SIG-M5 treated with dmso at 0.1 percent for 504 hours (cell line): ENCODE measurements at regions not wholly inside any gene's neighbourhood (a gene's known extent, or its start where the extent isn't known, plus 50 kb on each side); places are given as distances from the start of the nearest gene placed in this dataset.

Experiments
- DNase-seq: peaks from one replicate; lab custom pipeline; 2025; ENCODE audit not compliant: unreplicated experiment; lab: John Stamatoyannopoulos, UW

DNA sequence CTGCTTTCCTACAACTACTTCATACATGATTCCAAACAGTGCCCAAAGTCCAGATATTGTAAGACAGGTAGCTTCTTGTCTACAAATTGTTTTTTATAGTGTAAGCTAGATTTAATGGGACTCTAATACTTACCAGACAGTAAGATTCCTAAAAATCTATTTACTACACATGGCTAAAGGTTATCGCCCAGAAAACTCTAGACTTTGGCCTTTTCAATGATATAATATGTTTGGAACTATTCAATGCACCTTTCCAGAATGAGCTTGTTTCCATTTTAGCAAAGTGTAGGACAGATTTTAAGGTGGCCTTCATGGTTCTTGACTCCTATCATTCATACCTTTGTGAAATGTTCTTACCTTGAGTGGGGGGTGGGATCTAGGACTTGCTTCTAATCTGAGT, 951.0 kb downstream of the SORCS1 start:
- DNase-seq = no peak

DNA sequence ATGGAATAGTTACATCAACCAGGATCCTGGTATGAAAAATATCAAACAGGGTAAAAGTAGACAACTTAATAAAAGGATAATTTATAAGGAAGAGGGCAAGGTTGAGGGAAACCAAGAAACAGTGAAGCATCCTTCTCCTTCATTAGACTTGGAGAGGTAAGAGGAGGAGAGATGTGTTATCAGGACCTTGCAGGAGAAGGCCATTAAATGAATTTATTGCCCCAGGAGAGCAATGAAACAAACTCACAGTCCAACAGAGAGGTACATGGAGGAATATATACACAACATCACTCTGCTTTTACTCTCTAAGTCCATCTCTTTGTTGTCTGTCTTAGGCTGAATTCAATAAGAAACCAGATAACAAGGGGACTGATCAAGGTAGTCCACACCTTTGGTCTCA, 966.2 kb downstream of the SORCS1 start:
- DNase-seq = no peak

DNA sequence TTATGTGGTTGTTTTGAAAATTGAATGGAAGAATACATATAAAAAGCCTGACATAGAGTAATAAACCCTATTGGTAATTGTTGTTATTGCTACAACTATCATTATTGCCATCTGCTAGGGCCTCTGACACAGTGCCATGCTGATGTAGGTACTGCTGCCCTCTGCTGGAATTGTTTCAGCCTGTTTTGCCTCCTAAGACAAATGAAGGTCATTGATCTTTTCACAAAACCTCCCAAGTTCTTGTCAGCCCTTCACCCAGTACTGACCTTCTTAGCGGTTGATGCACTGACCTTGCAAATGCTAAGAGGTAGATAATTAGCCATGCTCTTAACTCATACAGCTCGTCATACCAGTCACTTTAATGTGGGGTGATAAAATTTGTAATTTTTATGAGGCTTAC, 975.2 kb downstream of the SORCS1 start:
- peak; percentile 32 for DNase-seq

DNA sequence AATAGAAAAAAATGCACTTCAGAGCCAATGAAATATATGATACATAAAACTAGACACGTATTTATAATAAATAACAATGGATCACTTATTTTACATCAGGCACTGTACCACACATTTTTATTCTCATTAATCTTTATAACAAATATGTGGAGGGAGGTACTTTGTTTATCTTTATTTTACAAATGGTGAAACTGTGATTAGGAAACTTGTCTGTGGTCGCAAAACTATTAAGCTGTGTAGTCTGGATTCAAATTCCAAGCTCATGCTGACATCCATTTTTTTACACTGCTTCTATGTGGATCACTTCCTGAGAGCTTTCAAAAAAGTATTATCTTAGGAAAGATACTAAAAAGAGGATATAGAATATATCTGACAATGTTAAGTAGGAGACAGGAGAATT, 978.6 kb downstream of the SORCS1 start:
- no peak for DNase-seq

DNA sequence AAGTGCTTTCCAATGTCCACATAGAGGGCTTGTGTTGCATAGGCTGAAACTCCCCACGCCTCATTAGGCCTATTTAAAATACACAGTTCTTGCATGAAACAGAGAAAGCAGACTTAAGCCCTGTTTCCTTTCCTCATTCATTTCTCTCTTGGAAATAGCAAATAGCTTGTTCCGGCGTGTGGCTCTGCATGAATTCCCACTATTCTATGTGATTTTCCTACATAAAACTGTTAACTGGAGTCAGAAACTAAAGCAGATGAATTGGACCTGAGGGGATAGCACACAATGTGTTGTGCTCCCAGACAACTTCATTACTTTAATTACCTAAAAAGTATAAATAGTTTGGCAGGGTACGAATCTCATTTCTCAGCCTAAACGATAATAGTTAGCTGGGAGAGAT, 981.5 kb downstream of the SORCS1 start:
- no peak for DNase-seq

DNA sequence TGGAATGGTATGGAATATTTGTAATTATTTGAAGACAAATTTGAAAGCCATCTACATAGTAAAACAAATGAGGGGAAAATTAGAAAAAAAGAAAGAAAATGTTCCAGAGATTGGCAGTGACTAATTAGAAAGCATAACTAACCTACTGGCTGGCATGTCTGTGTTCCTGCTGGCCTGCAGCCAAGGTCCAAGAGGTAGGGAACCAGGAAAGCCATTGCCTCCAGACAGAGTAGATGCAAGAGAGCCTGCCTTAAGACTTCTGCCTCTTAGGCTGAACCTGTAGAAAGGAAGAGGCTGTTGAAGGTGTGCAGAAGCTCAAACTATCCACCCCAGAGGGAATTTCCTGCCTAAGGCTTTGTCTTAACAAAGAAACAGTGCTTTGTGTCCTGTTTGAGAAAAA, 982.0 kb downstream of the SORCS1 start:
- DNase-seq = no peak

DNA sequence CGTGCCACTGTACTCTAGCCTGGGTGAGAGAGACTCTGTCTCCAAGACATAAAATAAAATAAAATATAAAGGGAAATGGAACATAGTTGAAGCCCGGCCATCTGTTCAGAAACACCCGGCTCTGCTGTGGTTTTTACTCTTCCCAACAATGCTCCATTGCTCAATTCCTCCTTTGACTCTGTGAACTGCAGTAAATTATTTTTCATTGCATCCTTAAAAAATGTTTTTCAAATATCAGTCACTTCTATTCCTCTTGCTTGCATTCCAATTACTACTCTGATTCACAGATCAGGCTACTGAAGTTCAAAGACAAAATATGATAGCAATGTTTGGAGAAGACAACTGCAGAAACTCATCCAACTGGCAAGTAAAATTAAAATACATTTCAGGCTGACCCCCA, 983.0 kb downstream of the SORCS1 start:
- no peak for DNase-seq

DNA sequence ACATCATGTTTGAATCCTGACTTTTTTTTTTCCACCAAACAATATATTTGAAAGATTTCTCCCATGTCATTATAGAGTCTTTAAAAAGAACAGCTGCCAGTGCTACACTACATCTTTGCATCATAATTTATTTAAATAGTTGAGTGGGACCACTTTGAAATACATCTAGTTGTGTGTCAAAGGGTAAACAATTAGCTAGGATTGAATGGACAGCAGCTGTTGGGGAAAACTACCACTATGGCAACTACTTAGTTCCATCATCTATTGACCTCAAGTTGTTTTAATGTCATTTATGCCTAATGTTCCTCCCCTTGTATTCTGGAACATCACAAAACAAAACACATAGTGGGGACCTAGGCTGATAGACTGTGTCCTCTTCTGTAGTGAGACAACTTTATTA, 985.1 kb downstream of the SORCS1 start:
- no peak for DNase-seq

DNA sequence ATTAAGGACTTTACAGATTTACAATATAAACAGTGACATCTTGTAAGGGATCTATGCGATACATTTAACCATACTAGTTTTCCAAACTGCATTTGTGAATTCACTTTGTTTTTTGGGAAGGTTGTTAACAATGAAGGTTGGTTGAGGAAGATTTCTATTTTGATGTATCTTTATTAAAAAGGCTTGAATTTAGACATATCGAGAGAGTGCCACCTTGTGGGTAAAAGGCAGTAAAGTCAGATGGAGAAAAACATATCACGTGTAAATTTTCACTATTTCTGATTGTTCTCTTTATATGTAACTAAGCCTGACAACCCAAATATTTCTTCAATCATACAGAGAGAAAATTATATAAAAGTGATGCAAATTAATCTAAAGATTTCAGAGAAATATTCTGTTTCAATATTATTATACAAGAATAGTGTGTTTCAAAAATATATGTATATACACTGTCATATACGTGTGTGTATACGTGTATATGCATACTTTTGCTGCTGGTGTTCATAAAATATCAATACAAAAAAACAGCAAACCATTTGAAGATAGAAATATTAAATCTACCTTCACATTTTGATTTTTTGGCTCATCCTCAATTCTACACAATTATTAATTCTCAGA, 988.6 kb downstream of the SORCS1 start:
- peak; percentile 6 for DNase-seq

DNA sequence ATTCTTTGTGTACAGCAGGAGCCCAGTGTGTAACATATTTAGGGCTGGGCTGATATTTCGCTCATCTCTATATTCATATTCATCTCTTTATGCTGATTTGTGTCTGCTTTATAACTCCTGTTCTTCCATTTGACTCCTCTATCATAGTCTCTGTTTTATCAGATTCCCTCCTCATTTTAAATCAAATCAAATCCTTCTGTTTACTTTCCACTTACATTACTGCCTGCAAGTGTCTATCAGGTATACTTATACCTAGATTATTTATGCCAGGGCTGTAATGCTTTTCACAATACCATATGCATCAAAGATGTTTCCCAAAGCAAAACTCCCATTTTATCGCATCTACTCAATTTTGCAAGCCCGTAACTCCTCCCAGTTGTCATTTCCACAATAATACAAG, 990.7 kb downstream of the SORCS1 start:
- no peak for DNase-seq

DNA sequence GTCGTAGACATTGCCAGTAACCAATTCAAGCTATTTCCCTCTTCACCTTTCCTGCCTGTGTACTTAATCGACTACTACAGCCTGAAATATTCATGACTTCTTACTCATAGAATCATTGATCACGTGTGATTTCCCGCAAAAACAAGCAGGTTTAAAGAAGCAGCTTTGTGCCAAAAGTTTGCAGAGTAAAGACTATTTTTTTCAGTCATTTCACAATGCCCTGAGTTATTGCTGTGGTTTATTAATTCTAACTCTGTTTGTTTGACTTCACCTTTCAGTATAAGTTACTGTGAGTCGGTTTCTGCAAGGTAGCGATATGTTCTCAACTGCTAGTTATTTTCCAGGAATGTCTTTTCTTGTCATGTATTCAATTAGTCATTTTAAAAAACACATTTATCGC, 995.3 kb downstream of the SORCS1 start:
- no peak for DNase-seq

DNA sequence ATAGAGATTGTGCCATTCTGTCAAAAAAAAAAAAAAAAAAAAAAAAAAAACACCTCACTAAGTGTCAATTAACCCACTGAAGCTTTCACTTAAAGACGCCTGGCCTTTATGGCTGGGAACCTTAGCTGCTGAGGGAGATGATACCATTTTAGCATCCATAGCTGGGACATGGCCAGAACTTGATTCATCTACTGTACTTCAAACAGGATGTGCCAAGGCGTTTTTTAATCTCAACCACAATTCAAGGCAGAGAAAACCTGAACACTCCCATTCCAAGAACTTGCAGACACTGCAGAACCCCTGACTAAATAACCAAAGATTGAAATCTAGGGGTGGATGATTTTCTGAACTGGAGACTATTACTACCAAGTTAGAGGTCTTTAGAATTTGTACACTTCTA, 996.6 kb downstream of the SORCS1 start:
- no peak for DNase-seq

DNA sequence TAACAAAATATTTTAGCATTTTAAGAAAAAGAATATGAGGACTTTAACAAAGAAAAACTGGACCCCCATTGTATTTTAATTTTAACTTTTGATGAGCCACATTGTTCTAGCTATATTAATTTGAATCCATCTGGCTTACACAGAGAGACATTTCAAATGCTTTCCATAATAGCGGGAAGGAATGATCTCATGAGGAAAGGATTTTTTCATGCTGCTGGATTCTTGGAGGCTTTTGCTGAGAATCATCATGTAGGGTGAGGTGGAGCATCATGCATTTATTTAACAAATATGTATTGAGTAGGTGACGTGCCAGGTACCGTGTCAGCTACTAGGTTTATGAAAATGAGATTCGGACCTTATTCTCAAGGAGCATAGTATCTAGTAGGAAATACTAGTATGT, 1006.3 kb downstream of the SORCS1 start:
- no peak for DNase-seq

DNA sequence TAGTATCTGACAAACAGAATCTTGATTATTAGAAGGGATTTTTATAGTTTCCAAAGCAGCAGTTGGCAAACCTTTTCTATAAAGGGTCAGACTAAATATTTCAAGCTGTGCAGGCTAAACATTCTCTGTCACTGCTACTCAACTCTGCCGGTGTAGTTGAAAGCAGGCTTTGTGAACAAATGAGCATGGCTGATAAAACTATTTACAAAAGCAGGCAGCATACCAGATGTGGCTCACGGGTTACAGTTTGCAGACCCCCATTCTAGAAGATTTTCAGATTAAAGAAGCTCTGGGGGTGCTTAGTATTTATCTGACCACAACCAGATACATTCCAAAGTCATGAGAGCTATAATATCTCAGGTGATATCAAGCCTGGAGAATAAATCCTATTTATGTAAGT, 1017.5 kb downstream of the SORCS1 start:
- DNase-seq = no peak

DNA sequence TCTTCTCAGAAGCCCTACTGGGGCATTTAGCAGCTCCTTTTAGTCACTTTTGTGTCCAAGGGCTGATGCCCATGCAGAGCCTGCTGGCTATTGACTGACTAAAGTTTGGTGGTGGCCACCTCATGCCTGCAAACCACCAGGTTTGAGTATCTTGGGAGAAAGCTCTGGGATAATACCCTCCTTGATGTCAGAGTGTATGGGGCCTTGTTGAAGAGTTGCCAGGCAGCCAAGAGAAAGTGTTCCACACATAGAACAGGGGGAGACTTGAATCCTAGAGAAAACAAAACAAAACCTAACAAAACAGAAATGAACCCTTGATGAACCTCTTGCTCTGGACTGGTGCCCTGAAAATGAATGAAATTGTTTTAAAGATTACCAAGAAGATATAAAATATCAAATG, 1024.6 kb downstream of the SORCS1 start:
- no peak for DNase-seq

DNA sequence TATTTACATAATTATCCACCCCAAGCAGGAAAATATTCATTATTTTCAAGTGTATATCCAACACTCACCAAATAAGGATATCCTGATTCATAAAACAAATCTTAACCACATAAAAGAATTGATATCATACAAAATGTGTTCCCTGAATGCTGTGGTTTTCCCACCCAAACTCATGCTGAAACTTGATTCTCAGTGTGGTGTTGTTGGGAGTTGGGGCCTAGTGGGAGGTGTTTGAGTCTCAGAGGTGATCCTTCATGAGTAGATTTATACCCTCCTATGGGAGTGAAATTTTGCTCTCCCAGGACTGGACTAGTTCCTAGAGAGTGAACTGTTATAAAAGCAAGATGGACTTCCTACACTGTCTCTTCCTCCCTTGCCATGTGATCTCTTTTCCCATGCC, 1028.3 kb downstream of the SORCS1 start:
- DNase-seq = no peak

DNA sequence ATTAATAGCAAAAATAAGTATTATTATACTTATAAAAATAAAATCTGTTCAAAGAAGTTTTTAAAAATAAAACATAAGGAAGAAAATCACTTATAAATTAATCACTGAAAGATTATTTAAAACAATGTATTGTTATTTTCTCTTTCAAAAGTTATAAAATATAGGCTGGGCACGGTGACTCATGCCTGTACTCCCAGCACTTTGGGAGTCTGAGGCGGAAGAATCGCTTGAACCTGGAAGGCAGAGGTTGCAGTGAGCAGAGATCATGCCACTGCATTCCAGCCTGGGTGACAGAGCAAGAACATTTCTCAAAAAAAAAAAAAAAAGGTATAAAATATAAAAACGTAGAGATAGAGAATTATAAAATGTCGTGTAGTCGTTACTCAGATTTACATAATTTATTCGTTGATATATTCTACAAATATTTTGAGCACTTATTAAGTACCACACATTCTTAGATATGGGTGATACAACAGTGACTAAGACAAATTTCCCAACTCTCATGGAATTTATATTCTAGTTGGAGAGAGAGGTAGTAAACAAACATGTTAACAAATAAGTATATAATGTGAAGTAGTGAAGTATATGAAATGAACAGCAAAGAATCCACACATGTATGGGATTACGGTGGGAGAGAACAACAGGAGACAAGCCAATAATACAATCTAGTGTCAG, 1030.0 kb downstream of the SORCS1 start:
- DNase-seq = no peak

DNA sequence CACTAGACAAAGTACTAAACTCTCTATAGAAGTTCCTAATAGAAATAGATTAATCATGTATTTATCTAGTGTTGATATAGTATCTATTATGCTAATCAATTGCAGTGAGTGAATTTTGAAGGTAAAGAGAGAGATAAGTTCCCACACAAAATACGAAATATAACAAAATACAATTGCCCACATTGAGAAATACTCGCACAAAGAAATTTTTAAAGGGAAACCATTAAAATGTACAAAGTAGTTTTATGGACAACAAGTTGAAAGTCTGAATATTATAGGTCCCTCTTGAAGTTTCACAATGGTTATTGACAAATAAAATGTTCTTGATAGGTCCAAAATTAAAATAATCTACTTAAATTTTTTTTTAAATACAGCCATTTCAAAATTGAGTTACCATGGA, 1031.1 kb downstream of the SORCS1 start:
- DNase-seq = no peak

DNA sequence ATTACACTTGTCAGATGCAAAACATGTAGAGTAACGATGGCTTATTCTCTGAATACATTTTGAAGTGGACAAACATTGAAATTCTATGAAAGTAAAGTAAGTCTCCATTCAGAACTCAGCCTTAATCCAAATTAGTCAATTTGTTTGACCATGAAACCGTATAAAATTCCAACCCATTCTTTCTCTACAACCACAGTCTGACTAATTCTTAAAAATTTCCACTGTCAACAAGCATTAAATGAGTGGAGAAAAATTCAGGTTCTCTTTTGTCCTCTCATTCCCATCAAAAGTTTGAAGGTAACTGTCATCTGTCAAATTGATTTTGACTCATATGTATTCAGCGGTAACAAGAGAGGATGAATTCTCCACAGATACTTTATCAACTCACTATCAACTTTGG, 1031.5 kb downstream of the SORCS1 start:
- DNase-seq = no peak

DNA sequence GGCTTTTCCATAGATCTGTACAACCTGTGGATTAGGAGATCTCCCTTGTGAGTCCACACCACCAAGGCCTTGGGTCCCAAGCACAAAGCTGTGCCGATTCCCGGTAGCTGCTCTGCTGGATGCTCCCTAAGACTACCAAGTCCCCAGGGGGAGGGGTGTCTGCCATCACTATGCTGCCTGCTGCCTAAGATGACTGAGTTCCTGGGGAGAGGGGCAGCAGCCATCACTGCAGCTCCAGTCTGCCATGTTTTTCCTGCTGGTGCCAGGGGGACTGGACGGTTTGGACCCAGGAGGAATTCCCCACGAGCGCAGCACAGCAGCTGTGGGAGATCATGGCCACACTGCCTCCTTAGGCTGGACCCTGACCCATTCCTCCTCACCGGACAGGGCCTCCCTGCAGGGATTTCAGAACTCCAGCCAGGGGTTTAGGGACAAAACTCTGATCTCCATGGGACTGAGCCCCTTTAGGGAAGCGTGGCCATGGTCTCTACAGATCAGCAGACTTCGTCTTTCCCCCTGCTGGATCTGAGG, 1049.8 kb downstream of the SORCS1 start:
- no peak for DNase-seq

DNA sequence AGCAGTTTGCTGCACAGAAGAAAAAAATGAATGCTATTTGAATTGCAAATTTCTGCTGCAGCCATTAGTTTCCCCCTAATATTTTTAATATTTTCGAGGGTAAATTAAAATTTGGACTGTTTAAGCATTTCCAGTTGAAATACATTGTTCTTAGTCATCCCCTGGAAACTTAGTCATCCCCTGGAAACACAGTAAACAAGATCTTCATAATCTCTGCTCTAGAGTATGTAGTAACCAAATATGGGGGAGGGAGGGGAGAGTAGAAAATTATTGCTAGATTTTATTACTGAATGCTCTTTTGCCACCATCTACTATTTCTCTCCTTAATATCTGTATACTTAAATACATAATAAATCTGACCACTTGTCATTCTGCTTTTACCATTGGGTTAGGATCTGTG, 1053.3 kb downstream of the SORCS1 start:
- no peak for DNase-seq

DNA sequence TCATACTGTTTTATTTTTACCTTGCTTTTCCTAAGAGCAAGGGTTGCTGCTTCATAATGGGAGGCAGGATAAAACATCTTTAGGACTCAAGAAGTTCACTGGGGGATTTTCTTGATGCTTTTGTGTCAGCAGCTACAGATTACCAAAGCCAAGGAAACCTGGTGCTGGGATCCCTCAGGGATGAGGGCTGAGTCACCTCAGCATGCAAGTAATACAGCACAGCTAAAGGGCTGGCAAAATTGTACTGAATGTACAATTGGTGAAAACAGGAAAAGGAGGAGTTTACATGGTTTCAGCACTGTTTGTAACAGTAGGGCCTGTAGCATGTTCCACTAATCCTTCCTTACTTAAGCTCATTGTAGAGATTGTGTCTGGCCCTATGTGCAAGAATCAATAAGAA, 1056.8 kb downstream of the SORCS1 start:
- DNase-seq = no peak

DNA sequence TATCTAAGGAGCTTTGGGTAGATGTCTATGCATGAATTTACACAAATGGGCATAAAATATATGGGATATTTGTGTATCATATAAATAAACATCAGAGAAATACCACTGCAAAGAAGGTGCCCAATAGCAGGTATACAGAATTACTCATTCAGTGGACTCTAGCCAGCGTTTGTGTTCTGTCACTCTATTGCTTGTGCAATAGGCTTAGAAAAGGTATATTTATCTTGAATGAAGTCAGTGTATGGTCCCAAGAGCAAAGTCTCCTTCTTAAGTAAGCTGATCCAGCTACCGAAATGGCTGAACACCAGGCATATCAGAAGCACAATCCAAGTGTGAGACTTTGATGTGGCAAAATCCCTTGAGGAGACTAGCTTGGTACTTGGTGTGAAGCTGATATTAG, 1058.4 kb downstream of the SORCS1 start:
- no peak for DNase-seq
